ENCODE measurements at regions not wholly inside any gene's neighbourhood (a gene's known extent, or its start where the extent isn't known, plus 50 kb on each side); places are given as distances from the start of the nearest gene placed in this dataset.

DNA sequence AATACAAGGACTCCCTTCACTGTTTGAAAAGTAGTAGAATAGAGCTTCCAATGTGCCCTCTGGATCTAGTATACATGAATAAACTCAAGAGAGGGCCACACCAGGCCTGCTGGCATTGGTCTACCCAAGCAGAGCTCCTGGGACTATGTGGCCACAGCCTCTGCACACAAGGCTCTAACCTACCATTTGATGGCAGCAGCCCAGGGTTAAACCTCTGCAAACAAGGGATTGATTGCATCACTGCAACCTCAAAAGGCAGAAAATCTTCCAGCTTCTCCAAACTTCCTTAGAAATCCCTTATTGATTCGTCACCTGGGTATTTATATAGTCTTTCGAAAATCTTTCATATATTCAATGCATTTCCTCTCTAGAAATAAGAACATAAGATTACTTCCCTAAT is 147.6 kb upstream of the SETBP1 start:
- Histone ChIP-seq H3K4me1 (ENCODE audit: control insufficient read depth in 2 of 2, insufficient read depth in 2 of 2, low read length in 2 of 2) (no peaks in the 10 kb centered on the region), H3K27me3 (ENCODE audit: control insufficient read depth in 2 of 2, insufficient read depth in 2 of 2, low read length in 2 of 2) (no peaks in the 10 kb centered on the region), H3K27ac (ENCODE audit: low read depth in 2 of 2, low read length in 2 of 2) (no peak overlapping the region), H3K36me3 (ENCODE audit: control insufficient read depth in 2 of 2, insufficient read depth in 2 of 2, low read length in 2 of 2) (no peaks in the 10 kb centered on the region), H3K9ac (ENCODE audit: low read depth in 1 of 2, low read length in 2 of 2) (no peak overlapping the region), H3K9me3 (ENCODE audit: control insufficient read depth in 2 of 2, low read length in 2 of 2) (no peaks in the 10 kb centered on the region), H3K4me3 (ENCODE audit: low read length in 2 of 2) (no peak overlapping the region)

DNA sequence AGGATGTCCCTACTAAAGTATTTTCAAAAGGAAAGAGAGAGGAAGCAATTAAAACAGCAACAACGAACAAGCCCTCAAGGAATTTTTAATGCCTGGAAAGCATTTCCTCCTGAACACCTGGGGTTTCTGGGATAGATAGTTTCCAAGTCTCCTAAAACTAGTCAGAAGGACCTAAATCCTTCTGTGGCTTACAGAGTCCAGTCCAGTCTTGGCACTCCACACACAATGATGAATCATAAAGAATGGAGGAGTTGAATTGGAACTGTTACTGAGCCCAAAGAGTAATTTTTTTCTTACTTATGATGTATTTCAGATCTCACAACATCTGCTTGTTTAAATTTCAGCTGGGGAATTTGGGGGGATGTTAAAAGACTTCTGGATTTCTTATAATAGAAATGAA is 144.6 kb upstream of the SETBP1 start:
- no peaks in the 10 kb centered on the region for H3K9me3 ChIP-seq (ENCODE audit: control insufficient read depth in 2 of 2, low read length in 2 of 2)
- H3K4me3 ChIP-seq (ENCODE audit: low read length in 2 of 2) = no peak overlapping the region
- no peaks in the 10 kb centered on the region for H3K36me3 ChIP-seq (ENCODE audit: control insufficient read depth in 2 of 2, insufficient read depth in 2 of 2, low read length in 2 of 2)
- H3K27me3 ChIP-seq (ENCODE audit: control insufficient read depth in 2 of 2, insufficient read depth in 2 of 2, low read length in 2 of 2) = no peaks in the 10 kb centered on the region
- no peak overlapping the region for H3K27ac ChIP-seq (ENCODE audit: low read depth in 2 of 2, low read length in 2 of 2)
- H3K4me1 ChIP-seq (ENCODE audit: control insufficient read depth in 2 of 2, insufficient read depth in 2 of 2, low read length in 2 of 2) = no peaks in the 10 kb centered on the region
- no peak overlapping the region for H3K9ac ChIP-seq (ENCODE audit: low read depth in 1 of 2, low read length in 2 of 2)

DNA sequence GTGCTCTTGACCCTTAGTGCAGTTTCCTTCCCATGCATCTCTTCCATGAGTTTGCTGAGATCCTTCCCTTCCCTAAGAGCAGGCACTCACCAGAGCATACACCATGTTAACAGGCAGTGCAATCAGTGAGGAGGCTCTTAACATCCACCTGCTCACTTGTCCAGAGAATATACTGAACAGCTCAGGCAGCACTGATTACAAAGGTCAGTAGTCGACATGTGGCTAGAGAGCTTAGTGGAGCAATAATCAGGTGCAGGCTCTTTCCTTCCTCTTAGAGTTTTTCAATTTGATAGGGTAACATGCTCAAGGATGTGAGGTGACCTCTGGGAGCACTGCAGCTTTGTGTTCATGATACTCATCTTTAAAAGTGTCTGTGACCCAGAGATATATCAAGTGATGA is 144.1 kb upstream of the SETBP1 start:
- no peak overlapping the region for H3K9ac ChIP-seq (ENCODE audit: low read depth in 1 of 2, low read length in 2 of 2)
- no peak overlapping the region for H3K4me3 ChIP-seq (ENCODE audit: low read length in 2 of 2)
- no peaks in the 10 kb centered on the region for H3K36me3 ChIP-seq (ENCODE audit: control insufficient read depth in 2 of 2, insufficient read depth in 2 of 2, low read length in 2 of 2)
- H3K9me3 ChIP-seq (ENCODE audit: control insufficient read depth in 2 of 2, low read length in 2 of 2) = no peaks in the 10 kb centered on the region
- no peaks in the 10 kb centered on the region for H3K27me3 ChIP-seq (ENCODE audit: control insufficient read depth in 2 of 2, insufficient read depth in 2 of 2, low read length in 2 of 2)
- H3K27ac ChIP-seq (ENCODE audit: low read depth in 2 of 2, low read length in 2 of 2) = no peak overlapping the region
- H3K4me1 ChIP-seq (ENCODE audit: control insufficient read depth in 2 of 2, insufficient read depth in 2 of 2, low read length in 2 of 2) = no peaks in the 10 kb centered on the region

DNA sequence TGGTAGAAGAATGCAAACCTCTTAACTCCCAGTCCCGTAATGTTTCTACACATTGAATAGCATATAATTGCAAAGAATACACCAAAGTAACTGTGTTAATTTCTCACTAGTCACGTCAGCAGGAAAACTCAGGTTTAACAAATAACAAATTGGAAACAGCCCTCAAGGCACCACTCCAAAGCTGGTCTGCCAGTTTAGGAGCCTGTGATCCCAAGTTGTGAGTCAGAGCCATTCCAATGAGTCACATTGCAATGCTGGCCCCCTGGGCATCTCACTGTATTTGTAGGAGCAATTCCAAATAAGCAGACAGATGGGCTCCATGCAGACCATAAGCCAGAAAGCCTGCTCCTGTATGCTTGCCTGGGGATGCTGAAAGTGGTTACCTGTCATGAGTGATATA is 143.2 kb upstream of the SETBP1 start:
- Histone ChIP-seq H3K27me3 (ENCODE audit: control insufficient read depth in 2 of 2, insufficient read depth in 2 of 2, low read length in 2 of 2) (no peaks in the 10 kb centered on the region), H3K4me3 (ENCODE audit: low read length in 2 of 2) (no peak overlapping the region), H3K36me3 (ENCODE audit: control insufficient read depth in 2 of 2, insufficient read depth in 2 of 2, low read length in 2 of 2) (no peaks in the 10 kb centered on the region), H3K9ac (ENCODE audit: low read depth in 1 of 2, low read length in 2 of 2) (no peak overlapping the region), H3K9me3 (ENCODE audit: control insufficient read depth in 2 of 2, low read length in 2 of 2) (no peaks in the 10 kb centered on the region), H3K27ac (ENCODE audit: low read depth in 2 of 2, low read length in 2 of 2) (no peak overlapping the region), H3K4me1 (ENCODE audit: control insufficient read depth in 2 of 2, insufficient read depth in 2 of 2, low read length in 2 of 2) (no peaks in the 10 kb centered on the region)

DNA sequence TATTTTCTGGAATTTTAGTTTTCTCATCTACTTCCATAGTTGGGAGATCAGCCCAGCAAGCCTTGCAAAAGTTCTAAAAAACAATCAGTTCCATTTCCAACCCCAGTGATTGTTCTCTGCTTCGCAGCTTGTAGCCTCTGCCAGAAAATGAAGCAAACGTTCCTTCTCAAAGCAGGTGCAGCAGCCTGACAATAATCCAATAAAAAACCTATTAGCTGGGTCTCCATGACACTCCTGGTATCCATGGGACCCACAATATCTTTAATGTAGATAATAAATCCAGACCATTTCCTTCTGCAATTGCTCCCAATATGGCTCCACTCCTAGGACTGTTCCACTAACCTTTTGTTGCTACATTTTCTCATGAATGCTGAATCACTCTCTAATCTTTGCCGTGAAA is 140.8 kb upstream of the SETBP1 start:
- Histone ChIP-seq H3K27me3 (ENCODE audit: control insufficient read depth in 2 of 2, insufficient read depth in 2 of 2, low read length in 2 of 2) (no peaks in the 10 kb centered on the region), H3K9ac (ENCODE audit: low read depth in 1 of 2, low read length in 2 of 2) (no peak overlapping the region), H3K4me3 (ENCODE audit: low read length in 2 of 2) (no peak overlapping the region), H3K9me3 (ENCODE audit: control insufficient read depth in 2 of 2, low read length in 2 of 2) (no peaks in the 10 kb centered on the region), H3K4me1 (ENCODE audit: control insufficient read depth in 2 of 2, insufficient read depth in 2 of 2, low read length in 2 of 2) (no peaks in the 10 kb centered on the region), H3K36me3 (ENCODE audit: control insufficient read depth in 2 of 2, insufficient read depth in 2 of 2, low read length in 2 of 2) (no peaks in the 10 kb centered on the region), H3K27ac (ENCODE audit: low read depth in 2 of 2, low read length in 2 of 2) (no peak overlapping the region)

DNA sequence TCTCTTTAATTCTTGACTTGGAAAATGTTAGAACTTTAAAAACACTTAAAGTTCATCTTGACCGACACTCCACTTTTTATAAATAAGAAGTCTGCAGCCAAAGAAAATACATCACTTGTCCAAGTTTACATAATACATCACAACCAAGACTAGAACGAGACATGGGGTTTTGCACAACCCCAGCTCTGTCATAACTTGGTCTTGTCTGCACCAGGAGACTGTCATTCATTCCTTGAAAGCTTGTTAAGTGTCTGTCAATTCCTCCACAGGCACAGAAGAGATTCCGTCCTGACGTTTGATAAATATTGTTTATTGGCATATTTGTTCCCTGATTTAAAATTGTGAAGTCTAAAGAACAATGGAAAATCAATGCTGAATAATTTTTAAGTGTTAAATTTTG is 139.5 kb upstream of the SETBP1 start:
- Histone ChIP-seq H3K9ac (ENCODE audit: low read depth in 1 of 2, low read length in 2 of 2) (no peak overlapping the region), H3K4me1 (ENCODE audit: control insufficient read depth in 2 of 2, insufficient read depth in 2 of 2, low read length in 2 of 2) (no peaks in the 10 kb centered on the region), H3K27ac (ENCODE audit: low read depth in 2 of 2, low read length in 2 of 2) (no peak overlapping the region), H3K27me3 (ENCODE audit: control insufficient read depth in 2 of 2, insufficient read depth in 2 of 2, low read length in 2 of 2) (no peaks in the 10 kb centered on the region), H3K4me3 (ENCODE audit: low read length in 2 of 2) (no peak overlapping the region), H3K36me3 (ENCODE audit: control insufficient read depth in 2 of 2, insufficient read depth in 2 of 2, low read length in 2 of 2) (no peaks in the 10 kb centered on the region), H3K9me3 (ENCODE audit: control insufficient read depth in 2 of 2, low read length in 2 of 2) (no peaks in the 10 kb centered on the region)

DNA sequence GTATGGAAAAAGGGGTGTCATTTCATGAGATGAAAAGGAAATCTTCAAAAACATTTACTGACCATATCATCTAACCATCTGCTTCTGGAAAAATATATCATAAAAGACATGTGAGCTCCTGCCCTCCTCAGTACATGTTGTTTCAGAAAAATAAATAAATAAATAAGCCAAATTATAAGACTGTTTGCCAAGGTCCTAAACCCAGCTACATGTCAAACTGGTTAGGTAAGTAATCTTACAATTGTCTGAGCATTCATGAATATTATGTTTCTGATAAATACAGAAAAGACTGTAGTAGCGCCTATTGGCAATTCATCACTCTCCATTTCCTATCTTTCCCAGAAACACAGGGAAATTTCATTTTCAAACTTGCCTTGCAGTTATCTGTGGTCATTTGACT is 138.9 kb upstream of the SETBP1 start:
- no peak overlapping the region for H3K9ac ChIP-seq (ENCODE audit: low read depth in 1 of 2, low read length in 2 of 2)
- H3K27me3 ChIP-seq (ENCODE audit: control insufficient read depth in 2 of 2, insufficient read depth in 2 of 2, low read length in 2 of 2) = no peaks in the 10 kb centered on the region
- H3K9me3 ChIP-seq (ENCODE audit: control insufficient read depth in 2 of 2, low read length in 2 of 2) = no peaks in the 10 kb centered on the region
- H3K4me3 ChIP-seq (ENCODE audit: low read length in 2 of 2) = no peak overlapping the region
- H3K27ac ChIP-seq (ENCODE audit: low read depth in 2 of 2, low read length in 2 of 2) = no peak overlapping the region
- H3K4me1 ChIP-seq (ENCODE audit: control insufficient read depth in 2 of 2, insufficient read depth in 2 of 2, low read length in 2 of 2) = no peaks in the 10 kb centered on the region
- H3K36me3 ChIP-seq (ENCODE audit: control insufficient read depth in 2 of 2, insufficient read depth in 2 of 2, low read length in 2 of 2) = no peaks in the 10 kb centered on the region

DNA sequence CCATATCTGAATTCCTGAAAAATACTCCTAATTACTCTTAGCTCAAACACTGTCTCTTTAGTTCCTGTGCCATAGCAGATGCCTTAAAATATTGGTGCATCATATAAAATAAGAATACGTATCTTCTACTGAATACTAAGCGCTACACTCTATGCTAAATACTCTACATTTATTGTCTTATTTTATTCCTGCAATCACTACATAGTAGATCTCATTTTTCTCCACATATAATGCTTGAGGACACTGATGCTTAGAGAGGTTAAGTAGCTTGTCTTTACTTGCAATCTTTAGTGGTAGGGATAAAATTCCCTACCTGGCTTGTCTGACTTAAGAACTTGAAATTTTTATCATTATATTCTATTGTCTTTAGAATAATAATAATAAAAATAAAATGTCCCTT is 137.3 kb upstream of the SETBP1 start:
- H3K9ac ChIP-seq (ENCODE audit: low read depth in 1 of 2, low read length in 2 of 2) = no peak overlapping the region
- no peaks in the 10 kb centered on the region for H3K36me3 ChIP-seq (ENCODE audit: control insufficient read depth in 2 of 2, insufficient read depth in 2 of 2, low read length in 2 of 2)
- H3K27me3 ChIP-seq (ENCODE audit: control insufficient read depth in 2 of 2, insufficient read depth in 2 of 2, low read length in 2 of 2) = no peaks in the 10 kb centered on the region
- no peak overlapping the region for H3K4me3 ChIP-seq (ENCODE audit: low read length in 2 of 2)
- no peaks in the 10 kb centered on the region for H3K9me3 ChIP-seq (ENCODE audit: control insufficient read depth in 2 of 2, low read length in 2 of 2)
- no peaks in the 10 kb centered on the region for H3K4me1 ChIP-seq (ENCODE audit: control insufficient read depth in 2 of 2, insufficient read depth in 2 of 2, low read length in 2 of 2)
- no peak overlapping the region for H3K27ac ChIP-seq (ENCODE audit: low read depth in 2 of 2, low read length in 2 of 2)

DNA sequence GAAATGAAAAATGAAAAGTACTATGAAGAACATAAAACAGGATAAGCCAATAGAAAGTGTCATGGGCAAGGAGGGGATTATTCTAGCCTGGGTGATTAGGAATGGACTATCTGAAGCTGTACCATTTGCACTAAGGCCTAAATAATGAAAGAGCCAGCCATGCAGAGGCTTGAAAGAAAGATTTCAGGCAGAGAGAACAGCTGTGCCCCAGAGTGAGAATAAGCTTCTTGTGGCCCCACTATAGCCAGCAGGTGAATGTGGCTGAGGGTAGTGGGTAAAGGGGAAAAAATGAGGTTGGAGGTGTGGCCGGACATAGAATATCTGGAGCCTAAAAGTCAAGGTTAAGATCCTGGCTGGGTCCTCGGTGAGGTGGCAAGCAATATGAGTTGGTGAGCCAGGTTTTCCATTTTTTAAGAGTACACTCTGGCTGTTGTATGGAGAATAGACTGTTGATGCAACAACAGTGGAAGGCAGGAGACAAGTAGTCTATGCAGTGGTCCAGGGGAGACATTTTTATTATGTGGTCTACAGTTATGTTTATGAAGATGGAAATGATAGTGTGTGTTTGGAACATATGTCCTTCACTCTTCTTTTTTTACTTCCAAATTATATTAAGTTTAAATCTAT is 135.2 kb upstream of the SETBP1 start:
- Histone ChIP-seq H3K4me3 (ENCODE audit: low read length in 2 of 2) (no peak overlapping the region), H3K36me3 (ENCODE audit: control insufficient read depth in 2 of 2, insufficient read depth in 2 of 2, low read length in 2 of 2) (no peaks in the 10 kb centered on the region), H3K27ac (ENCODE audit: low read depth in 2 of 2, low read length in 2 of 2) (no peak overlapping the region), H3K27me3 (ENCODE audit: control insufficient read depth in 2 of 2, insufficient read depth in 2 of 2, low read length in 2 of 2) (no peaks in the 10 kb centered on the region), H3K9me3 (ENCODE audit: control insufficient read depth in 2 of 2, low read length in 2 of 2) (no peaks in the 10 kb centered on the region), H3K9ac (ENCODE audit: low read depth in 1 of 2, low read length in 2 of 2) (no peak overlapping the region), H3K4me1 (ENCODE audit: control insufficient read depth in 2 of 2, insufficient read depth in 2 of 2, low read length in 2 of 2) (no peaks in the 10 kb centered on the region)

DNA sequence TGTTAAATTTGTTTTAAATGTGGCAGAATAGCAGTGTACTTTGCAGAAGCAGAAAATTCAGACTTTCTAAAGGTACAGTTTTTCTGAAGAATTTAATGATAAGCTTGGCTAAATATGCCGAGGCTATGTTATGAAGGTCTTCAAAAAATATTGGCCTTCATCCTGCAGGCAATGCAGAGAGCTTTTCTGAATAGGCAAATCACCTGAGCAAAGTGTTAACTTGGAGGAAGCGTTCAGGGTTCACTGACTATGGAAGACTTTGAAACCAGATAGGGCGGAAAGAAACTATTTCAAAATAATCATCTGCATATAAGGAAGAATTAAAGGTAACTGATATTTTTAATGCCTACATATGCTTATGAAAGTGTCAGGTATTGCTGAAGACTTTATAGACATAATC is 133.7 kb upstream of the SETBP1 start:
- no peaks in the 10 kb centered on the region for H3K27me3 ChIP-seq (ENCODE audit: control insufficient read depth in 2 of 2, insufficient read depth in 2 of 2, low read length in 2 of 2)
- no peaks in the 10 kb centered on the region for H3K4me1 ChIP-seq (ENCODE audit: control insufficient read depth in 2 of 2, insufficient read depth in 2 of 2, low read length in 2 of 2)
- H3K27ac ChIP-seq (ENCODE audit: low read depth in 2 of 2, low read length in 2 of 2) = no peak overlapping the region
- H3K9me3 ChIP-seq (ENCODE audit: control insufficient read depth in 2 of 2, low read length in 2 of 2) = no peaks in the 10 kb centered on the region
- no peaks in the 10 kb centered on the region for H3K36me3 ChIP-seq (ENCODE audit: control insufficient read depth in 2 of 2, insufficient read depth in 2 of 2, low read length in 2 of 2)
- H3K9ac ChIP-seq (ENCODE audit: low read depth in 1 of 2, low read length in 2 of 2) = no peak overlapping the region
- no peak overlapping the region for H3K4me3 ChIP-seq (ENCODE audit: low read length in 2 of 2)

All from mucosa of rectum (tissue), 2 donors.